Rectal smooth muscle tissue (tissue), 1 donor: ENCODE measurements at regions not wholly inside any gene's neighbourhood (a gene's known extent, or its start where the extent isn't known, plus 50 kb on each side); places are given as distances from the start of the nearest gene placed in this dataset.

Source experiments
- H3K27ac ChIP-seq: one replicate; pipeline ENCODE4 v1.7.0; 2013; ENCODE audit warnings: low read depth, low read length, inconsistent platforms
- H3K27me3 ChIP-seq: one replicate; pipeline ENCODE4 v1.7.0; 2013; ENCODE audit warnings: low read length; ENCODE audit not compliant: control insufficient read depth, insufficient read depth
- H3K36me3 ChIP-seq: one replicate; pipeline ENCODE4 v1.7.0; 2013; ENCODE audit warnings: low read length; ENCODE audit not compliant: control insufficient read depth, insufficient read depth
- H3K4me1 ChIP-seq: one replicate; pipeline ENCODE4 v1.7.0; 2013; ENCODE audit warnings: low read length; ENCODE audit not compliant: control insufficient read depth, insufficient read depth
- H3K4me3 ChIP-seq: one replicate; pipeline ENCODE4 v1.7.0; 2013; ENCODE audit warnings: low read length
- H3K9ac ChIP-seq: one replicate; pipeline ENCODE4 v1.7.0; 2013; ENCODE audit warnings: low read length

DNA sequence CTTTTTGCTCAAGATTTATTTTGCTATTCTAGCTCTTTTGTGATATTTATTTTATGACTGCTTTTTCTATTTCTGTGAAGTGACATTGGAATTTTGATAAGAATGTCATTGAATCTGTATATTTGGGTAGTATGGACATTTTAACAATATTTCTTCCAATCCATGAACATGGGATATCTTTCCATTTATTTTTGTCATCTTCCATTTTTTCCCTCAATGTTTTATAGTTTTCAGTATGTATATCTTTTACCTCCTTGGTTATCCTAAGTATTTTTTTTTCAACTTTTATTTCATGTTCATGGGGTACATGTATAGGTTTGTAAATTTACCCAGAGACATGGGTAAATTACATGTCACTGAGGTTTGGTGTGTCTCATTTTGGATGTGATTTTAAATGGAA, 74.1 kb upstream of the PREP start:
- H3K27ac ChIP-seq, result no peak overlapping the region
- no peak overlapping the region for H3K4me3 ChIP-seq
- no peaks in the 10 kb centered on the region for H3K36me3 ChIP-seq
- H3K27me3 ChIP-seq, result no peaks in the 10 kb centered on the region
- no peaks in the 10 kb centered on the region for H3K4me1 ChIP-seq
- H3K9ac ChIP-seq, result no peak overlapping the region

- Histone ChIP-seq H3K27ac (no peak overlapping the region), H3K36me3 (no peaks in the 10 kb centered on the region), H3K4me3 (no peak overlapping the region), H3K4me1 (no peaks in the 10 kb centered on the region), H3K27me3 (no peaks in the 10 kb centered on the region), H3K9ac (no peak overlapping the region)
Observed at GRCh38 chr6:105474234-105474633, 71.4 kb upstream of the PREP start.

DNA sequence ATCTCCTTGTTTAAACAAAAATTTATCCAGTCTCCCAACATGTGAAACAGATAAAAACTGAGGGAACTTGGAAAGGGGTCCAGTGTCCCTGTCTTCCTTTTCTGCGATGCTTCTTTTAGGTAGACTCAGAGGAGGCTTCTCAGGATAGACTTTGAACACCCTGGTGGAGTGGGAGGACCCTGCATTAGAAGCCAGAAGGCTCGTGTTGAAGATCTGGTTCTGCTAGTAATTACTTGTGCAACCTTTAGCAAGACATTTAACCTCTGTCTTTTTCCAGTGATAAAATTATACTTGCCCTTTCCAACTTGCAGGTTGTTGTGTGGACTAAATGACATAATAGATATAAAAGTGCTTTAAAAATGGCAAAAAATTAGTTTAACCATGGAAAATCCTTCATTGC, 67.1 kb upstream of the PREP start:
- Histone ChIP-seq H3K27me3 (no peaks in the 10 kb centered on the region), H3K9ac (no peak overlapping the region), H3K4me3 (no peak overlapping the region), H3K36me3 (no peaks in the 10 kb centered on the region), H3K27ac (no peak overlapping the region), H3K4me1 (no peaks in the 10 kb centered on the region)

DNA sequence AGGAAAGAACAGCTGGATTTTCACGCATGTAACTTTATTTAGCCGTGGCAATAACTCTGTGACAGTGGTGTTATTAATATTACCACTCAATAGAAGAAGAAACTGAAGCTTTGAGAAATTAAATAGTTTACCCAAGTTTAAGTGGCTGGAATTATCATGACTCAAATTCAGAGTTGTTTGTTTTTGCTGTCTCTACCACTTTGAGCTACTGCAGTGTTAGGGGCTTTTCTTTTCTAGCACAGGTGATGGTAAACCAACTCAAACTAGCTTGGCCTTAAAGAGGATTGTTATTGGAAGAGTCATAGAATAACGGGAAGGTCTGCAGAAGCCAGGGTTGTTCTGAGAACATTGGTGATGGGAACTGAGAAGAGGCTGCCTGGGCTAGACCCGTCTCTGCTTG, 66.0 kb upstream of the PREP start:
- Histone ChIP-seq H3K36me3 (no peaks in the 10 kb centered on the region), H3K9ac (no peak overlapping the region), H3K4me3 (no peak overlapping the region), H3K27me3 (no peaks in the 10 kb centered on the region), H3K27ac (no peak overlapping the region), H3K4me1 (no peaks in the 10 kb centered on the region)

DNA sequence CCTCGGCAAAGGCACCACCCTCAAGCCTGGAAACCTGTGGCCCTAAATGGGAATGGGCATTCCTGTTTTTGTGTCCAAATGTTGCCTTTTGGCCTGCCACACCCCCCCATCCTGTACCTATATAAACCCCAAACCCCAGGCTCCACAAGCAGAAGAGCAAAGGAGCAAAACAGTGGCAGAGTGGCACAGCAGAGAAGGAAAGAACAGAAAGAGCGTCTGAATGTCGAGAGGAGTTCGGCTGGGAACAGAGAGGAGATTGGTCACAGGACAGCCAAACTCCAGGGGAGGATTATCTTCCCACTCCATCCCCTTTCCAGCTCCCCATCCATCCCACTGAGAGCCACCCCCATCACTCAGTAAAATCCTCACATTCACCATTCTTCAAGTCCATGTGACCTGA, 58.0 kb upstream of the PREP start:
- no peak overlapping the region for H3K27ac ChIP-seq
- H3K36me3 ChIP-seq, result no peaks in the 10 kb centered on the region
- H3K4me1 ChIP-seq, result no peaks in the 10 kb centered on the region

DNA sequence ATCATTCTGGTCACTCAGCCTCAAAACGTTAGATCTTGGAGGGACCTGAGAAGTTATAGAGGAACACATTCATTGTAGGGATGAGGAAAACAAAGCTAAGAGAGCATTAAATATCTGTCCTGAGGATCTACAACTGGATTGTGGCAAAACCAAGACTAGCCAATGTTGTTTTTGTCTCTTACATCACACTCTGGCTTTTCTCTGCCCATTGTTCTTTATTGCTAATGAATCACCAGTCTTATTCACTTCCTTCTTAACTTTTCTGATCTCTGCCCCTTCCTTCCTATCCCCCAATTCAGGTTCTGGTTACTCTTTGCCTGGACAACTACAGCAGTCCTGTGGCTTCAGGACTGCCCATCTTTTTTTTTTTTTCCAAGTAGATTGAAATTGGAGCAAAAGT, 57.0 kb upstream of the PREP start:
- no peaks in the 10 kb centered on the region for H3K27me3 ChIP-seq
- H3K36me3 ChIP-seq, result no peaks in the 10 kb centered on the region
- no peak overlapping the region for H3K4me3 ChIP-seq
- H3K9ac ChIP-seq, result no peak overlapping the region
- no peaks in the 10 kb centered on the region for H3K4me1 ChIP-seq
- H3K27ac ChIP-seq, result no peak overlapping the region

More for the DNA sequence above, 58.0 kb upstream of the PREP start:
- H3K4me3 ChIP-seq, result no peak overlapping the region
- H3K27me3 ChIP-seq, result no peaks in the 10 kb centered on the region
- no peak overlapping the region for H3K9ac ChIP-seq

DNA sequence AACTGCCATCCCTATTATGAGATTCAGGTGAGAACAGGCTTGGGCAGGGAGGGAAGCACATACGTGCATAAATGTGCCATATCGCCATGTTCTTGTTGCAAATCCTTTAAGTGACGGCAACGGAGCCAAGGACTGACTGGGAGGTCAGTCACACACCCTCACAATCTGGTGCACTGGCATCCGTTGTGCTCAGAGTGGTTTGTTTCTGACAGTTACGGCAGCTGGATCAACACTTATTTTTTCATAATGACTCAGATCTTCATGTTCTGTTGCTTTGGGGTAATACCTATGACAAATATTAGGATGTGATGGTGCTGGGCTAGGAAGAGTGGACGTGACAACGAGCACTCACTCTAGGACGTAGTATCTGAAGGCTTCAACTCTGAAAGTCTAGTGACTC, 56.2 kb upstream of the PREP start:
- no peak overlapping the region for H3K9ac ChIP-seq
- no peak overlapping the region for H3K4me3 ChIP-seq
- H3K4me1 ChIP-seq, result no peaks in the 10 kb centered on the region
- H3K27ac ChIP-seq, result no peak overlapping the region
- H3K27me3 ChIP-seq, result no peaks in the 10 kb centered on the region
- H3K36me3 ChIP-seq, result no peaks in the 10 kb centered on the region

DNA sequence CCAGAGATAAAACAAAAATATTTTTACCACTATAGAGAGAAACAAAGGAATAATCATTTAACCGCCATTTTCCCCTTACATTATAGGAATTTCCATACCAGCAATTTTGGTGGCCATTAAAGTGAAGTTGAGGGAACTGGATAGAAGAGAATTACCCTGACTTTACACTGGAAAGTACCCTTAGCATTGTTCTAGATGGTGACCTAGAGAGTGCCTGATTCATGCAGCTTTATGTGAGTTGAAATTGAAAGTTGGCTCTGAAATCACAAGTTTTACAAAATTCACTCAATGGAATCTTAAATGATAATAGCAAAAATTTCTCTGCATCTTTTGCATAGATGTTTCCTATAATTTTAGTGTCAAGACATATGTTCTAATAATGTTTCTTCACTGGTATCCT, 55.7 kb upstream of the PREP start:
- Histone ChIP-seq H3K4me1 (no peaks in the 10 kb centered on the region), H3K27ac (no peak overlapping the region), H3K36me3 (no peaks in the 10 kb centered on the region), H3K4me3 (no peak overlapping the region), H3K27me3 (no peaks in the 10 kb centered on the region), H3K9ac (no peak overlapping the region)

GRCh38 chr6:105458084-105458483, 55.2 kb upstream of the PREP start:
- Histone ChIP-seq H3K36me3 (no peaks in the 10 kb centered on the region), H3K27ac (no peak overlapping the region), H3K4me1 (no peaks in the 10 kb centered on the region), H3K27me3 (no peaks in the 10 kb centered on the region), H3K4me3 (no peak overlapping the region), H3K9ac (no peak overlapping the region)

- Histone ChIP-seq H3K27me3 (no peaks in the 10 kb centered on the region), H3K36me3 (no peaks in the 10 kb centered on the region), H3K9ac (no peak overlapping the region), H3K4me3 (no peak overlapping the region), H3K4me1 (no peaks in the 10 kb centered on the region), H3K27ac (no peak overlapping the region)
Observed at GRCh38 chr6:105453968-105454367, 51.1 kb upstream of the PREP start.

DNA sequence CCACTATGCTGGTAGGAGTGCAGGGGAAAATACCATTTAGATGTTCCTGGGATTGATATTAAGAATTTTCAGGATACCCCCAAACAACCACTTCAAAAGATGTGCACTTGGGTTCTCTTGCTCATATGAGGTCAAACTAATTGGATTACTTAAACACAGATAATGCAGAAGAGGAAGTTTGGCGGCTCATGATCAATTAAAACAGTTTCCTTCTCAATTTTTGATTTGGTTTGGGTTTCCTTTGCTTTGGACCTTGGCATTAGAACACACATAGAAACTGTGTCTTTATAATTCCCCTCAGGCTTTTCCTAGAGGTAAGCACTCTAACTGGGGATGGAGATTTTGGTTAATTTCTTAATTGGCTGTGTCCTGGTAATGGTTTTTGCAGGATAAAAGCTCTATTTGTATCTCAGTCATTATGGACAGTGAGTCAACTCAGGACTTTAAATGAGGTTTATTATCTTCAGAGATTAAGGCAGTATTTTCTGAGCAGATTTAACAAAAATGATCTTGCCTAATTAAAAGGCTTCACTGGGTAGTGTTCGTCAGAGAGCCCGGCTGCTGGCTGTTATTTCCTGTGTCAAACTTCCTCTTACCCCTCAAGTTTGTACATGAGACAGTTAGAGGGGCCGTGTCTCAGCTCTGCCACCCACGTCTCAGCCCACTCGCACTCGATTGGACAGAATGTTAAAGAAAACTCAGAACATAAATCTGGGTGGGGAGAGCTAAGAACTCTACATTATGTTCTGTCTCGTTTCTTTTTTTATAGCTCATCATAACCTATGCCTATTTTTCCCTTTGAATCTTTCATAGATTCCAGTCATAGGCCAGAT, 50.3 kb upstream of the PREP start:
- Histone ChIP-seq H3K36me3 (no peaks in the 10 kb centered on the region), H3K4me3 (no peak overlapping the region), H3K27me3 (no peaks in the 10 kb centered on the region), H3K27ac (peak overlapping the region; percentile 36), H3K4me1 (no peaks in the 10 kb centered on the region), H3K9ac (no peak overlapping the region)
